Transverse colon (tissue), 4 donors: ENCODE measurements at regions not wholly inside any gene's neighbourhood (a gene's known extent, or its start where the extent isn't known, plus 50 kb on each side); places are given as distances from the start of the nearest gene placed in this dataset.

Source experiments
- EP300 ChIP-seq: sonication (generic); formaldehyde crosslinking; IDR thresholded peaks from one replicate; pipeline ENCODE4 v1.6.1; 2017; ENCODE audit warnings: antibody characterized with exemption, low read depth
- POLR2AphosphoS5 ChIP-seq, 3 donors: sonication (generic); formaldehyde crosslinking; IDR thresholded peaks; one replicate each; pipeline ENCODE4 v1.6.1; 2016; ENCODE audit warnings: antibody characterized with exemption in 3 of 3
- TF ChIP-seq, protein P1 (sequence below), 5 experiments: fragments of 200-600 bp in 3 of 5; fragments of 450-650 bp in 2 of 5; sonication (generic) in 3 of 5; IDR thresholded peaks; 1 replicate in 2 of 5; 2 replicates in 3 of 5; pipeline ENCODE4 v1.5.1; 2016 to 2017; ENCODE audit warnings: antibody characterized with exemption in 5 of 5, inconsistent platforms in 3 of 5, mild to moderate bottlenecking in 2 of 5, moderate library complexity in 1 of 5

DNA sequence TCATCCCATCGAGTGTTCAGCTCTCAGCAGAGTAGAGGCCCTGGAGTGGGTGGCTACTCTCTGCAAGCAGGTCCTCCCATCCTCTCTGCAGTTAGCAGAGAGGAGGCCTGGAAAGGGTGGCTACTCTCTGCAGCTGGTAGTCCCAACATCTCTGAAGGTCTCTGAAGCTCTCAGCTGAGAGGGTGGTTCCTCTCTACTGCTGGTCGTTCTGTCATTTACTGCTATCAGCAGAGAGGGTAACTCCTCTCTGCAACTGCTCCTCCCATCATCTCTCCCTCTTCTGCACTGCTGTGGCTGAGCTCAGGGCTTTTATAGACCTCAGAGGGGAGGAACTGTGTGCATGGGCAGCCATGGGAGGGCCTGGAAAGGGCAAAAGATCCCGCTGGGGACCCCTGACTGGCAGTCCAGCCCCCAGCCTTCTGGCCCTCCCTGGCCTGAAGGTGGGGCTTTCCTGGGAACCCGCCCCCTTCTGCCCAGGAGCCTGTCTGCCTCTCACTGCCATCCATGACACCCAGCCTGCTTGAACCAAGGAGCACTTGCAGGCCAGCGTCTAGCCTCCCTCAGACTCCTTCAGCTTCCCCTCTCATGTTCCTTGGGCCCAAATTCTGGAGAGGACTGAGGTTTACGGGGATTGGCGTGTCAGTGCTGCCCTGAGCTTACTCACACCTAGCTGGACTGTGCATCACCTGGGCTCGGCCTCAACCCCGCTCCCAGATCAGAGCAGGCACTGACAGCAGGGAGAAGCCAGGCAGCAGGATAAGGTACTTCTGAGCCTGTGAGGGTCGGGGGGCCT, 898.3 kb upstream of the NEGR1 start:
- TF ChIP-seq, protein P1, sequence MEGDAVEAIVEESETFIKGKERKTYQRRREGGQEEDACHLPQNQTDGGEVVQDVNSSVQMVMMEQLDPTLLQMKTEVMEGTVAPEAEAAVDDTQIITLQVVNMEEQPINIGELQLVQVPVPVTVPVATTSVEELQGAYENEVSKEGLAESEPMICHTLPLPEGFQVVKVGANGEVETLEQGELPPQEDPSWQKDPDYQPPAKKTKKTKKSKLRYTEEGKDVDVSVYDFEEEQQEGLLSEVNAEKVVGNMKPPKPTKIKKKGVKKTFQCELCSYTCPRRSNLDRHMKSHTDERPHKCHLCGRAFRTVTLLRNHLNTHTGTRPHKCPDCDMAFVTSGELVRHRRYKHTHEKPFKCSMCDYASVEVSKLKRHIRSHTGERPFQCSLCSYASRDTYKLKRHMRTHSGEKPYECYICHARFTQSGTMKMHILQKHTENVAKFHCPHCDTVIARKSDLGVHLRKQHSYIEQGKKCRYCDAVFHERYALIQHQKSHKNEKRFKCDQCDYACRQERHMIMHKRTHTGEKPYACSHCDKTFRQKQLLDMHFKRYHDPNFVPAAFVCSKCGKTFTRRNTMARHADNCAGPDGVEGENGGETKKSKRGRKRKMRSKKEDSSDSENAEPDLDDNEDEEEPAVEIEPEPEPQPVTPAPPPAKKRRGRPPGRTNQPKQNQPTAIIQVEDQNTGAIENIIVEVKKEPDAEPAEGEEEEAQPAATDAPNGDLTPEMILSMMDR (IDR thresholded peaks at IDR 0.05) = no peak
- no peak for TF ChIP-seq EP300
- no peak for TF ChIP-seq POLR2AphosphoS5 (IDR thresholded peaks at IDR 0.05)
